K562 (cell line): ENCODE measurements at regions not wholly inside any gene's neighbourhood (a gene's known extent, or its start where the extent isn't known, plus 50 kb on each side); places are given as distances from the start of the nearest gene placed in this dataset.

Experiments used
- ATAC-seq: fragments of 200-7000 bp; cut with Tn5 transposase; 3 replicates; pipeline ENCODE4 v1.9.1; 2020; ENCODE audit warnings: moderate library complexity
- BruUV-seq: library from RNA; stranded (reverse); fragments of 400-500 nt; replicated peaks from 2 replicates; lab custom pipeline; 2021; lab: Mats Ljungman, UMichigan
- CTCF ChIA-PET: fragments of 300-600 bp; formaldehyde crosslinking; extraction: SDS; loops from one replicate; lab custom pipeline; 2021; ENCODE audit warnings: low intra/inter-chr PET ratio; lab: Yijun Ruan, JAX
- POLR2A ChIA-PET: fragments of 300-600, 350-650 bp; sonication (Branson Sonifier 250); formaldehyde crosslinking; extraction: SDS; loops from one replicate; lab custom pipeline; 2021; ENCODE audit warnings: antibody characterized with exemption, inconsistent platforms; lab: Yijun Ruan, JAX
- DNase-seq, 4 experiments: peaks; one replicate each; pipeline versions ENCODE4 v3.0.0 to v3.0.0-alpha.2; 2011 to 2018; ENCODE audit warnings: low spot score in 3 of 4, mixed read lengths in 3 of 4; ENCODE audit errors: extremely low read depth in 1 of 4
- FAIRE-seq: peaks from 2 replicates; lab custom pipeline; 2011; peaks lifted over from hg19 to GRCh38; lab: Jason Lieb, UNC
- H2AFZ ChIP-seq: 2 replicates; pipeline ENCODE4 v1.6.0; 2011; ENCODE audit warnings: low read depth, low read length, control low read depth, inconsistent platforms
- H3K27ac ChIP-seq: fragments of 200-600 bp; 3 replicates; pipeline ENCODE4 v1.8.0; 2011; ENCODE audit warnings: low read depth, mild to moderate bottlenecking, control low read depth, inconsistent platforms, low read length, moderate library complexity, mixed read lengths; ENCODE audit errors: extremely low read depth
- H3K27me3 ChIP-seq, 2 experiments: fragments of 300-600 bp in 1 of 2; 2 replicates in 1 of 2; 3 replicates in 1 of 2; pipeline versions ENCODE4 v1.6.0 to v1.8.0; 2011; ENCODE audit warnings: inconsistent platforms in 2 of 2, low read length in 2 of 2, mild to moderate bottlenecking in 1 of 2, mixed read lengths in 1 of 2, moderate library complexity in 1 of 2; ENCODE audit not compliant: control insufficient read depth in 2 of 2, insufficient read depth in 2 of 2
- H3K36me3 ChIP-seq: fragments of 300-600 bp; 3 replicates; pipeline ENCODE4 v1.8.0; 2011; ENCODE audit warnings: mild to moderate bottlenecking, low read length, inconsistent platforms; ENCODE audit not compliant: control insufficient read depth, insufficient read depth
- H3K4me1 ChIP-seq, 2 experiments: fragments of 200-600 bp in 1 of 2; replicated peaks in 1 of 2; 2 replicates in 1 of 2; 3 replicates in 1 of 2; pipeline versions ENCODE4 v1.5.1 to v1.8.0; 2011; ENCODE audit warnings: inconsistent platforms in 2 of 2, low read length in 2 of 2, mild to moderate bottlenecking in 1 of 2, mixed read lengths in 1 of 2, moderate library complexity in 1 of 2; ENCODE audit not compliant: control insufficient read depth in 2 of 2, insufficient read depth in 2 of 2
- H3K4me2 ChIP-seq: 2 replicates; pipeline ENCODE4 v1.6.1; 2011; ENCODE audit warnings: low read length, control low read depth, inconsistent platforms, mixed read lengths; ENCODE audit not compliant: insufficient read depth
- H3K4me3 ChIP-seq: fragments of 200-600 bp; sonication (generic), shearing (Covaris generic); 2 replicates; pipeline ENCODE4 v1.5.1; 2016; ENCODE audit warnings: control low read depth, inconsistent platforms
- H3K79me2 ChIP-seq: fragments of 200-600 bp; 3 replicates; pipeline ENCODE4 v1.8.0; 2011; ENCODE audit warnings: low read length, inconsistent platforms; ENCODE audit not compliant: control insufficient read depth, insufficient read depth
- H3K9ac ChIP-seq, 2 experiments: 2 replicates each; pipeline versions ENCODE4 v1.6.0 to v1.6.1; 2011; ENCODE audit warnings: low read depth in 2 of 2, low read length in 2 of 2, control low read depth in 1 of 2, inconsistent platforms in 1 of 2, mild to moderate bottlenecking in 1 of 2, mixed read lengths in 1 of 2; ENCODE audit not compliant: insufficient read depth in 1 of 2
- H3K9me1 ChIP-seq: one replicate; pipeline ENCODE4 v1.6.0; 2011; ENCODE audit warnings: inconsistent platforms, mild to moderate bottlenecking, low read length, moderate library complexity; ENCODE audit not compliant: control insufficient read depth, insufficient read depth
- H3K9me3 ChIP-seq: replicated peaks from 2 replicates; pipeline ENCODE4 v1.5.1; 2011; ENCODE audit warnings: low read depth, low read length, inconsistent platforms; ENCODE audit not compliant: control insufficient read depth, insufficient read depth
- H4K20me1 ChIP-seq: replicated peaks from 2 replicates; pipeline ENCODE4 v1.6.1; 2011; ENCODE audit warnings: low read length, inconsistent platforms, mixed read lengths; ENCODE audit not compliant: control insufficient read depth, insufficient read depth
- CBX3 ChIP-seq, 2 experiments: IDR thresholded peaks; 1 replicate in 1 of 2; 2 replicates in 1 of 2; pipeline ENCODE4 v1.6.1; 2012; ENCODE audit warnings: inconsistent platforms in 2 of 2, low read length in 2 of 2, borderline replicate concordance in 1 of 2, control low read depth in 1 of 2
- CEBPB ChIP-seq: fragments of 450-650 bp; IDR thresholded peaks from 2 replicates; pipeline ENCODE4 v1.6.1; 2016; ENCODE audit warnings: missing genetic modification characterization, missing compliant biosample characterization
- CREM ChIP-seq: IDR thresholded peaks from 2 replicates; pipeline ENCODE4 v1.6.1; 2014; ENCODE audit warnings: antibody characterized with exemption, low read depth
- DMBX1 ChIP-seq: fragments of 250-450 bp; sonication (Bioruptor Pico); IDR thresholded peaks from 2 replicates; pipeline ENCODE4 v1.8.0; 2022; ENCODE audit warnings: inconsistent platforms, mild to moderate bottlenecking, moderate library complexity, borderline replicate concordance
- ILK ChIP-seq: fragments of 450-650 bp; IDR thresholded peaks from 2 replicates; pipeline ENCODE4 v1.6.1; 2016; ENCODE audit warnings: missing genetic modification characterization, low read depth, mild to moderate bottlenecking, missing compliant biosample characterization, moderate library complexity, borderline replicate concordance
- MEF2A ChIP-seq: IDR thresholded peaks from 2 replicates; pipeline ENCODE4 v1.6.1; 2011; ENCODE audit warnings: low read depth, mild to moderate bottlenecking, low read length, moderate library complexity; ENCODE audit not compliant: control insufficient read depth
- POLR3A ChIP-seq: IDR thresholded peaks from 2 replicates; pipeline ENCODE4 v1.6.1; 2011; ENCODE audit warnings: borderline replicate concordance, mild to moderate bottlenecking, moderate library complexity; ENCODE audit not compliant: insufficient read length, insufficient read depth; ENCODE audit errors: extremely low read depth
- RUNX1 ChIP-seq: sonication (generic); IDR thresholded peaks from 2 replicates; pipeline ENCODE4 v1.6.1; 2016; ENCODE audit warnings: antibody characterized with exemption, low read depth
- ZNF561 ChIP-seq: fragments of 450-650 bp; formaldehyde crosslinking; conservative IDR thresholded peaks from 2 replicates; pipeline ENCODE4 v1.4.0; 2020; ENCODE audit warnings: mild to moderate bottlenecking, moderate library complexity
- WGBS: fragments of 100-300 bp; shearing (Covaris generic); methylation state at CpG from one replicate; pipeline ENCODE4 v1.1.6; 2016; ENCODE audit warnings: low coverage, mixed read lengths; ENCODE audit not compliant: insufficient coverage; ENCODE audit errors: missing lambda C conversion rate; 5-methylcytosine and 5-hydroxymethylcytosine counted together
- in situ Hi-C: fragments of 300-500 bp; cut with MboI; formaldehyde crosslinking; loops from 4 replicates; pipeline ENCODE4 v1.15.0; 2018; ENCODE audit warnings: inconsistent platforms, mixed read lengths
- intact Hi-C: fragments of 100-400 bp; cut with micrococcal nuclease; formaldehyde crosslinking; loops from 2 replicates; pipeline ENCODE4 v1.14.2; 2022
- TF ChIP-seq, protein P1 (sequence below), 2 experiments: fragments of 450-650 bp in 1 of 2; sonication (generic) in 1 of 2; formaldehyde crosslinking; conservative IDR thresholded peaks; 2 replicates each; pipeline versions ENCODE4 v1.4.0 to v1.8.1; 2020 to 2022; ENCODE audit warnings: mild to moderate bottlenecking in 1 of 2, missing genetic modification reagents in 1 of 2

DNA sequence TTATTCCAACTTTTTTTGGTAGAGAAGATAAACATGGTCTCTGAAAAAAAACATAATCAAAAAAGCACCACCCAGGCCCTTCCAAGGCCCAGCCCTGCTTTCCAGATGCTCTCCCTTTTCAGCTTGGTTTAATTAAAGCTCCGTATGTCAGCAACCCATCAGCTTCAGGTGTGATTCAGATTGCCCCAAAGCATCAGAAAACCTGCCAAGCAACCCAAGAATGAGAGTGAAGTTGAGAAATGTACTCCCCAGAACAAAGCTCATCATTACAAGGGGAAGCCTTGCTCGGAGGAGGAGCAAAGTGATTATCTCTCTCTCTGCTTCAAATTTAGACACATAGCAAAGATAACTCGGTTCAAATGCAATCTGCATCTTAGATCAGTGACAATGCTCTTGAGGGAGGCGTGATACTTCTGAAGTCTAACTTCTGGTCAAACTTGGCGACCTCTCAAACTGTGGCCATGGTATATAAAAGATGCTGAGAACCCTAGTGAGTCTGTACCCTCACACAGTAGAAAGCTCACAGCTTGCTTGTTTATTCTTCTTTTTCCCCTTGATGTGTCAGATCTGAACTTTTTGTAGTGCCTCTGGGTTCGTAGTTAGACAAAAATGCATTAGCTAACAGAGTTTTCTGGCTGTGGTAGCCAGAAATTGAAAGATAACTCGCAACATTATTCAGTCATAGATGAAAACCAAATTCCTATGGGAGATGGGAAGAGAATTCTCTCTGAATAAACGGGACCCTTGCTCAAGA is 63.3 kb upstream of the ZC3H11B start:
- H3K9ac ChIP-seq: no peak overlapping the region
- no peaks in the 10 kb centered on the region for H3K27me3 ChIP-seq
- no peaks in the 10 kb centered on the region for H3K9me3 ChIP-seq
- BruUV-seq: no TSS peak
- intact Hi-C loops (no loop called here), in situ Hi-C loops (no loop called here)
- POLR2A ChIA-PET: interaction anchor here (0.7 to 1.8 kb wide), 3 partner anchors 15 to 638 kb away, joined by 3 to 8 read pairs (median 4); no protein-coding TSS in a partner anchor
- H2AFZ ChIP-seq: no peak overlapping the region
- TF ChIP-seq CREM: no peak
- TF ChIP-seq CEBPB (tag): no peak
- no peak for TF ChIP-seq MEF2A
- TF ChIP-seq POLR3A: no peak
- no peak for TF ChIP-seq DMBX1 (CRISPR knock-in tag)
- TF ChIP-seq ILK (tag): no peak
- TF ChIP-seq ZNF561 (CRISPR knock-in tag): no peak
- no peak for TF ChIP-seq RUNX1
- TF ChIP-seq CBX3 (IDR thresholded peaks at IDR 0.05; ENCODE audit: borderline replicate concordance in 1 of 2, low read length in 2 of 2): no peak
- TF ChIP-seq, protein P1, sequence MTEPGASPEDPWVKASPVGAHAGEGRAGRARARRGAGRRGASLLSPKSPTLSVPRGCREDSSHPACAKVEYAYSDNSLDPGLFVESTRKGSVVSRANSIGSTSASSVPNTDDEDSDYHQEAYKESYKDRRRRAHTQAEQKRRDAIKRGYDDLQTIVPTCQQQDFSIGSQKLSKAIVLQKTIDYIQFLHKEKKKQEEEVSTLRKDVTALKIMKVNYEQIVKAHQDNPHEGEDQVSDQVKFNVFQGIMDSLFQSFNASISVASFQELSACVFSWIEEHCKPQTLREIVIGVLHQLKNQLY (CRISPR knock-in tag; conservative IDR thresholded peaks at IDR 0.05): no peak
- H3K27ac ChIP-seq: no peak overlapping the region
- H3K9me1 ChIP-seq: no peaks in the 10 kb centered on the region
- H3K4me1 ChIP-seq: no peaks in the 10 kb centered on the region; a peak in 1 of 5 replicates
- ATAC-seq (no peak), DNase-seq (no peak), FAIRE-seq (no peak)
- no peaks in the 10 kb centered on the region for H3K36me3 ChIP-seq
- CTCF ChIA-PET: no interaction called here
- H3K4me2 ChIP-seq: no peak overlapping the region
- H3K4me3 ChIP-seq: no peak overlapping the region
- H3K79me2 ChIP-seq: no peaks in the 10 kb centered on the region
- 1% methylated on average over 8 of the region's 8 CpGs for WGBS
- H4K20me1 ChIP-seq: no peaks in the 10 kb centered on the region
